ENCODE measurements at regions not wholly inside any gene's neighbourhood (a gene's known extent, or its start where the extent isn't known, plus 50 kb on each side); places are given as distances from the start of the nearest gene placed in this dataset.

DNA sequence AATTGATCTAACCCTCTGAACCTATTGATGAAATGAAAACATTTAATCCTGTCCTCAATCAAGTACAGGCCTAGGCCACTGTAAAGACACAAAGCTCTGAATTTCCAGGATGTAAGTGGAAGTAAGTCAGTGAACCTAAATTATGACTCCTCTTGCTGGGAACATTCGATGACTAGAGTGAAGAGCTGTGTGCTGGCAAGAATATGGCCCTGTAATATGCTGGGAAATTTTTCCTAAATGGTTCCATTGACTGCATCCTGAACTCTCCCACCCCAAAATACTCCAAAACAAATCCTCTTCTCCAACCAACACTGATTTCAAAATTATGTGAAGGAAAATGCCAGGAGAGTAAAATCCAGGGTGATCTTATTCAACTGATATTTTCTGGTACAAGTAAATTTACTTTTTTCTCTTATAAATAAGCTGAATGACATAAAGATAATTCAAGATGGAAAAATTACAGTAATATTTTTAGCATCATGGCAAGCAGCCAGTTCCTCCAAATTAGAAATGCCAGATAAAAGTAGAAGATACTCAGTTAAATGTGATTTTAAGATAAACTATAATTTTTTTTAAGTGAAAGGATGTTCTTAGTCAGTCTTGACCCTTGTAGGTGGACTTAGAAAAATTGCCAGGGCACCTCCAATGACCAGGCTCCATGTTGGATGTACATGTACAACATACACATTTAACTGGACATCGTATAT, 269.4 kb downstream of the PTGER3 start:
- H2AFZ ChIP-seq (ENCODE audit: low read length), result no peak overlapping the region
- H3K4me3 ChIP-seq (ENCODE audit: low read length, poor library complexity, severe bottlenecking), result no peak overlapping the region
- H3K4me1 ChIP-seq (ENCODE audit: insufficient read depth, low read length, poor library complexity, severe bottlenecking), result peaks cover 11% of the 10 kb centered on the region
- H3F3A ChIP-seq (ENCODE audit: low read depth), result no peaks in the 10 kb centered on the region
- H3K79me2 ChIP-seq (ENCODE audit: insufficient read depth, low read length), result no peaks in the 10 kb centered on the region
- H3K27me3 ChIP-seq (ENCODE audit: insufficient read depth, low read length, poor library complexity, severe bottlenecking), result no peaks in the 10 kb centered on the region
- no peak for TF ChIP-seq EZH2phosphoT487 (IDR thresholded peaks at IDR 0.05; ENCODE audit: borderline replicate concordance)
- TF ChIP-seq, protein P1, sequence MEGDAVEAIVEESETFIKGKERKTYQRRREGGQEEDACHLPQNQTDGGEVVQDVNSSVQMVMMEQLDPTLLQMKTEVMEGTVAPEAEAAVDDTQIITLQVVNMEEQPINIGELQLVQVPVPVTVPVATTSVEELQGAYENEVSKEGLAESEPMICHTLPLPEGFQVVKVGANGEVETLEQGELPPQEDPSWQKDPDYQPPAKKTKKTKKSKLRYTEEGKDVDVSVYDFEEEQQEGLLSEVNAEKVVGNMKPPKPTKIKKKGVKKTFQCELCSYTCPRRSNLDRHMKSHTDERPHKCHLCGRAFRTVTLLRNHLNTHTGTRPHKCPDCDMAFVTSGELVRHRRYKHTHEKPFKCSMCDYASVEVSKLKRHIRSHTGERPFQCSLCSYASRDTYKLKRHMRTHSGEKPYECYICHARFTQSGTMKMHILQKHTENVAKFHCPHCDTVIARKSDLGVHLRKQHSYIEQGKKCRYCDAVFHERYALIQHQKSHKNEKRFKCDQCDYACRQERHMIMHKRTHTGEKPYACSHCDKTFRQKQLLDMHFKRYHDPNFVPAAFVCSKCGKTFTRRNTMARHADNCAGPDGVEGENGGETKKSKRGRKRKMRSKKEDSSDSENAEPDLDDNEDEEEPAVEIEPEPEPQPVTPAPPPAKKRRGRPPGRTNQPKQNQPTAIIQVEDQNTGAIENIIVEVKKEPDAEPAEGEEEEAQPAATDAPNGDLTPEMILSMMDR (conservative IDR thresholded peaks at IDR 0.05; ENCODE audit: low read length), result no peak
- H3K4me2 ChIP-seq (ENCODE audit: low read depth, low read length, poor library complexity, severe bottlenecking), result no peak overlapping the region
- H4K20me1 ChIP-seq (ENCODE audit: insufficient read depth, low read length, poor library complexity, severe bottlenecking), result no peaks in the 10 kb centered on the region
- H3K9me3 ChIP-seq (ENCODE audit: insufficient read depth, low read depth, low read length), result no peaks in the 10 kb centered on the region
- no peak overlapping the region for H3K9ac ChIP-seq (ENCODE audit: low read depth, low read length, poor library complexity, severe bottlenecking)
- H3K9me2 ChIP-seq (replicated peaks; ENCODE audit: low read depth, low read length), result no peaks in the 10 kb centered on the region
- no peaks in the 10 kb centered on the region for H3K36me3 ChIP-seq (ENCODE audit: insufficient read depth, low read length)

DNA sequence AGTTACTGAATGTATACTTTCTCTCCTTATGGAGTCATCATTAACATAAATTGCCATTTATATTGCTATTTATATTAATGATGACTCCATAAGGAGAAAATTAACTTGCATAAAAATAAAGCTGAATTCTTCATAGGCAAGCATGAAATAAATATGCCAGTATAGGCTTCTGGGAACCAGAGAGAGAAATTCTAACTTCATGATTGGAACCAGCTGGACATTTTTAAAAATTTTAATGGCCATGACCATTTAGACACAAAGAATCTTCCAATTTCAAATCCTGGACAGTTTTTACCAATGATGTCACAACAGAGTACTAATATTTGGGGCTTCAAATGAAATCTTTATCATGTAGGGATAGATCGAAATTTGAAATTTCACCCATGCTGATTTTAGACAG, 268.7 kb downstream of the PTGER3 start:
- TF ChIP-seq EZH2phosphoT487 (IDR thresholded peaks at IDR 0.05; ENCODE audit: borderline replicate concordance), result no peak
- TF ChIP-seq, protein P1 (conservative IDR thresholded peaks at IDR 0.05; ENCODE audit: low read length), result no peak
- H4K20me1 ChIP-seq (ENCODE audit: insufficient read depth, low read length, poor library complexity, severe bottlenecking), result no peaks in the 10 kb centered on the region
- H3K9me2 ChIP-seq (replicated peaks; ENCODE audit: low read depth, low read length), result no peaks in the 10 kb centered on the region
- no peak overlapping the region for H3K4me3 ChIP-seq (ENCODE audit: low read length, poor library complexity, severe bottlenecking)
- H3K27me3 ChIP-seq (ENCODE audit: insufficient read depth, low read length, poor library complexity, severe bottlenecking), result no peaks in the 10 kb centered on the region
- H3K36me3 ChIP-seq (ENCODE audit: insufficient read depth, low read length), result no peaks in the 10 kb centered on the region
- no peak overlapping the region for H3K4me2 ChIP-seq (ENCODE audit: low read depth, low read length, poor library complexity, severe bottlenecking)
- H3K4me1 ChIP-seq (ENCODE audit: insufficient read depth, low read length, poor library complexity, severe bottlenecking), result peaks cover 11% of the 10 kb centered on the region
- H3K9me3 ChIP-seq (ENCODE audit: insufficient read depth, low read depth, low read length), result no peaks in the 10 kb centered on the region
- H3K9ac ChIP-seq (ENCODE audit: low read depth, low read length, poor library complexity, severe bottlenecking), result no peak overlapping the region
- no peaks in the 10 kb centered on the region for H3F3A ChIP-seq (ENCODE audit: low read depth)
- no peaks in the 10 kb centered on the region for H3K79me2 ChIP-seq (ENCODE audit: insufficient read depth, low read length)
- H2AFZ ChIP-seq (ENCODE audit: low read length), result no peak overlapping the region

DNA sequence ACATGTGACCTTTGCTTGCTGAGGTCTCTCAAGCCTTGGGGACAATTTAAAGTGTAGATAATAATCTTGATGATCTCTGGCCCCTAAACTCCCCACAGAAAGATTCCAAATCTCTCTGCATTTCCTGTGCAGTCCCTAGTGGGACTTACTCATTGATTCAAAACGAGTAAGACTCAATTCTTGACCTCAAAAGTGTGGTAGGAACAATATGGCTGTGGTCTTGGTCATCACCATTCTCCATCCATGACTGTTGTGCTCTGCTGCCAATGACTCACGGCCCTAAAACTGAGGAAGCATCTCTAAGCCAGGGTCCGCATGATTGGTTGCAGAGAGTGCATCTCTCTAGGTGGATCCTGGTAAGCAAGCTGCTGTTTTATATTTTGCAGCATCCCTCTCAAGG, 268.0 kb downstream of the PTGER3 start:
- TF ChIP-seq, protein P1 (conservative IDR thresholded peaks at IDR 0.05; ENCODE audit: low read length), result no peak
- TF ChIP-seq EZH2phosphoT487 (IDR thresholded peaks at IDR 0.05; ENCODE audit: borderline replicate concordance), result no peak
- no peaks in the 10 kb centered on the region for H4K20me1 ChIP-seq (ENCODE audit: insufficient read depth, low read length, poor library complexity, severe bottlenecking)
- H3F3A ChIP-seq (ENCODE audit: low read depth), result no peaks in the 10 kb centered on the region
- H3K9me2 ChIP-seq (replicated peaks; ENCODE audit: low read depth, low read length), result no peaks in the 10 kb centered on the region
- peaks cover 11% of the 10 kb centered on the region for H3K4me1 ChIP-seq (ENCODE audit: insufficient read depth, low read length, poor library complexity, severe bottlenecking)
- H3K79me2 ChIP-seq (ENCODE audit: insufficient read depth, low read length), result no peaks in the 10 kb centered on the region
- no peak overlapping the region for H2AFZ ChIP-seq (ENCODE audit: low read length)
- H3K36me3 ChIP-seq (ENCODE audit: insufficient read depth, low read length), result no peaks in the 10 kb centered on the region
- H3K9me3 ChIP-seq (ENCODE audit: insufficient read depth, low read depth, low read length), result no peaks in the 10 kb centered on the region
- no peaks in the 10 kb centered on the region for H3K27me3 ChIP-seq (ENCODE audit: insufficient read depth, low read length, poor library complexity, severe bottlenecking)
- H3K4me2 ChIP-seq (ENCODE audit: low read depth, low read length, poor library complexity, severe bottlenecking), result no peak overlapping the region
- H3K9ac ChIP-seq (ENCODE audit: low read depth, low read length, poor library complexity, severe bottlenecking), result no peak overlapping the region
- no peak overlapping the region for H3K4me3 ChIP-seq (ENCODE audit: low read length, poor library complexity, severe bottlenecking)
